Ammon's horn (tissue), 1 donor: ENCODE measurements at regions not wholly inside any gene's neighbourhood (a gene's known extent, or its start where the extent isn't known, plus 50 kb on each side); places are given as distances from the start of the nearest gene placed in this dataset.

Experiments
- DNase-seq: peaks from one replicate; pipeline ENCODE4 v3.0.0-alpha.2; 2016; ENCODE audit warnings: low spot score

- DNase-seq: no peak
Observed at GRCh38 chr5:4941957-4942830, 197.9 kb upstream of the ADAMTS16 start.

GRCh38 chr5:4942831-4943178, 197.3 kb upstream of the ADAMTS16 start:
- DNase-seq: no peak

GRCh38 chr5:4945296-4945695, 194.8 kb upstream of the ADAMTS16 start:
- no peak for DNase-seq

- no peak for DNase-seq
Observed at GRCh38 chr5:4947106-4947505, 193.0 kb upstream of the ADAMTS16 start.

- no peak for DNase-seq
Observed at GRCh38 chr5:4947893-4948536, 192.1 kb upstream of the ADAMTS16 start.

- DNase-seq: no peak
Observed at GRCh38 chr5:4949108-4949507, 191.0 kb upstream of the ADAMTS16 start.

- no peak for DNase-seq
Observed at GRCh38 chr5:4953576-4953975, 186.6 kb upstream of the ADAMTS16 start.

- no peak for DNase-seq
Observed at GRCh38 chr5:4954048-4954447, 186.1 kb upstream of the ADAMTS16 start.

- no peak for DNase-seq
Observed at GRCh38 chr5:4963265-4963664, 176.9 kb upstream of the ADAMTS16 start.

- no peak for DNase-seq
Observed at GRCh38 chr5:4969351-4969750, 170.8 kb upstream of the ADAMTS16 start.

GRCh38 chr5:4970171-4970570, 170.0 kb upstream of the ADAMTS16 start:
- no peak for DNase-seq

- no peak for DNase-seq
Observed at GRCh38 chr5:4976902-4977301, 163.2 kb upstream of the ADAMTS16 start.

- peak; percentile 12 for DNase-seq
Observed at GRCh38 chr5:4977416-4978110, 162.6 kb upstream of the ADAMTS16 start.

GRCh38 chr5:4980201-4980600, 159.9 kb upstream of the ADAMTS16 start:
- DNase-seq: no peak

GRCh38 chr5:4981608-4982007, 158.5 kb upstream of the ADAMTS16 start:
- DNase-seq: no peak

GRCh38 chr5:4983701-4984100, 156.4 kb upstream of the ADAMTS16 start:
- no peak for DNase-seq

GRCh38 chr5:4984461-4984860, 155.7 kb upstream of the ADAMTS16 start:
- DNase-seq: no peak

- no peak for DNase-seq
Observed at GRCh38 chr5:4987431-4987830, 152.7 kb upstream of the ADAMTS16 start.

- no peak for DNase-seq
Observed at GRCh38 chr5:4989118-4989517, 151.0 kb upstream of the ADAMTS16 start.

- no peak for DNase-seq
Observed at GRCh38 chr5:4990017-4990416, 150.1 kb upstream of the ADAMTS16 start.

GRCh38 chr5:4990462-4990861, 149.7 kb upstream of the ADAMTS16 start:
- no peak for DNase-seq

- no peak for DNase-seq
Observed at GRCh38 chr5:4991925-4992324, 148.2 kb upstream of the ADAMTS16 start.

GRCh38 chr5:4995014-4995413, 145.1 kb upstream of the ADAMTS16 start:
- DNase-seq: no peak
